ENCODE measurements at regions not wholly inside any gene's neighbourhood (a gene's known extent, or its start where the extent isn't known, plus 50 kb on each side); places are given as distances from the start of the nearest gene placed in this dataset.

DNA sequence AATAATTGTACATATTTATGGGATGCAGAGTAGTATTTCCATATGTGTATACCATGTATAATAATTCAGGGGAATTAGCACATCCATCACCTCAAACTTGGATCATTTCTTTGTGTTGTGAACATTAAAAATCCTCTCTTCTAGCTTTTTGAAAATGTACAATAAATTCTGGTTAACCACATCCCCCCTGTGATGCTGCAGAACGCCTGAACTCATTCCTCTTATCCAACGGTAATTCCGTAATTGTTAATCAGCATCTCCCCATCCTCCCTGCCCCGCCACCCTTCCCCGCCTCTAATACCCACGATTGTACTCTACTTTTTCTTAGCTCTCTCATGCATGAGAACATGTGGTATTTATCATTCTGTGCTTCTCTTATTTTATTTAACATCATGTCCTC is 127.7 kb upstream of the ANKRD55 start:
- no peak overlapping the region for H2AFZ ChIP-seq (ENCODE audit: insufficient read depth, low read depth, low read length, poor library complexity, severe bottlenecking)
- TF ChIP-seq, protein P1, sequence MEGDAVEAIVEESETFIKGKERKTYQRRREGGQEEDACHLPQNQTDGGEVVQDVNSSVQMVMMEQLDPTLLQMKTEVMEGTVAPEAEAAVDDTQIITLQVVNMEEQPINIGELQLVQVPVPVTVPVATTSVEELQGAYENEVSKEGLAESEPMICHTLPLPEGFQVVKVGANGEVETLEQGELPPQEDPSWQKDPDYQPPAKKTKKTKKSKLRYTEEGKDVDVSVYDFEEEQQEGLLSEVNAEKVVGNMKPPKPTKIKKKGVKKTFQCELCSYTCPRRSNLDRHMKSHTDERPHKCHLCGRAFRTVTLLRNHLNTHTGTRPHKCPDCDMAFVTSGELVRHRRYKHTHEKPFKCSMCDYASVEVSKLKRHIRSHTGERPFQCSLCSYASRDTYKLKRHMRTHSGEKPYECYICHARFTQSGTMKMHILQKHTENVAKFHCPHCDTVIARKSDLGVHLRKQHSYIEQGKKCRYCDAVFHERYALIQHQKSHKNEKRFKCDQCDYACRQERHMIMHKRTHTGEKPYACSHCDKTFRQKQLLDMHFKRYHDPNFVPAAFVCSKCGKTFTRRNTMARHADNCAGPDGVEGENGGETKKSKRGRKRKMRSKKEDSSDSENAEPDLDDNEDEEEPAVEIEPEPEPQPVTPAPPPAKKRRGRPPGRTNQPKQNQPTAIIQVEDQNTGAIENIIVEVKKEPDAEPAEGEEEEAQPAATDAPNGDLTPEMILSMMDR (IDR thresholded peaks at IDR 0.05) = no peak
- H3K4me1 ChIP-seq (ENCODE audit: control insufficient read depth in 1 of 2, insufficient read depth in 2 of 2, low read length in 2 of 2) = no peaks in the 10 kb centered on the region
- no peaks in the 10 kb centered on the region for H3K27me3 ChIP-seq (ENCODE audit: control insufficient read depth in 2 of 2, insufficient read depth in 2 of 2, low read length in 2 of 2)
- no peak overlapping the region for H3K9ac ChIP-seq (ENCODE audit: insufficient read depth, low read length, poor library complexity, severe bottlenecking)
- no peak overlapping the region for H3K27ac ChIP-seq (ENCODE audit: low read depth in 1 of 2, low read length in 2 of 2)
- peaks cover 4% of the 10 kb centered on the region for H3K4me1 Mint-ChIP-seq
- intact Hi-C loops (cut with micrococcal nuclease) = no loop called here
- H3K27ac Mint-ChIP-seq = no peak overlapping the region
- no peaks in the 10 kb centered on the region for H3K9me3 ChIP-seq (replicated peaks in 1 of 2; ENCODE audit: control insufficient read depth in 1 of 2, insufficient read depth in 1 of 2, low read length in 2 of 2)
- WGBS (ENCODE audit: insufficient coverage) = 10% methylated on average over 4 of the region's 6 CpGs
- H3K4me3 Mint-ChIP-seq = peak overlapping the region in 1 of 2 donors; percentile 41
- peaks cover 0 to 4% (median 2%) of the 10 kb centered on the region in 7 donors for H3K9me3 Mint-ChIP-seq
- no peak for DNase-seq
- H3K27me3 Mint-ChIP-seq (ENCODE audit: low read depth in 3 of 3) = peaks cover 0 to 11% (median 3%) of the 10 kb centered on the region in 3 donors
- no peaks in the 10 kb centered on the region for H3K36me3 ChIP-seq (replicated peaks in 1 of 2; ENCODE audit: control insufficient read depth in 1 of 2, insufficient read depth in 2 of 2, low read length in 2 of 2)
- H3K79me2 ChIP-seq (ENCODE audit: insufficient read depth, low read length) = no peaks in the 10 kb centered on the region
- H3K36me3 Mint-ChIP-seq = no peaks in the 10 kb centered on the region
- H4K20me1 ChIP-seq (ENCODE audit: insufficient read depth, low read length) = no peaks in the 10 kb centered on the region
- H3K4me3 ChIP-seq (replicated peaks in 1 of 3; ENCODE audit: low read depth in 2 of 3, low read length in 3 of 3) = no peak overlapping the region
- H3K4me2 ChIP-seq (replicated peaks; ENCODE audit: extremely low read depth, low read length, poor library complexity, severe bottlenecking) = no peak overlapping the region

DNA sequence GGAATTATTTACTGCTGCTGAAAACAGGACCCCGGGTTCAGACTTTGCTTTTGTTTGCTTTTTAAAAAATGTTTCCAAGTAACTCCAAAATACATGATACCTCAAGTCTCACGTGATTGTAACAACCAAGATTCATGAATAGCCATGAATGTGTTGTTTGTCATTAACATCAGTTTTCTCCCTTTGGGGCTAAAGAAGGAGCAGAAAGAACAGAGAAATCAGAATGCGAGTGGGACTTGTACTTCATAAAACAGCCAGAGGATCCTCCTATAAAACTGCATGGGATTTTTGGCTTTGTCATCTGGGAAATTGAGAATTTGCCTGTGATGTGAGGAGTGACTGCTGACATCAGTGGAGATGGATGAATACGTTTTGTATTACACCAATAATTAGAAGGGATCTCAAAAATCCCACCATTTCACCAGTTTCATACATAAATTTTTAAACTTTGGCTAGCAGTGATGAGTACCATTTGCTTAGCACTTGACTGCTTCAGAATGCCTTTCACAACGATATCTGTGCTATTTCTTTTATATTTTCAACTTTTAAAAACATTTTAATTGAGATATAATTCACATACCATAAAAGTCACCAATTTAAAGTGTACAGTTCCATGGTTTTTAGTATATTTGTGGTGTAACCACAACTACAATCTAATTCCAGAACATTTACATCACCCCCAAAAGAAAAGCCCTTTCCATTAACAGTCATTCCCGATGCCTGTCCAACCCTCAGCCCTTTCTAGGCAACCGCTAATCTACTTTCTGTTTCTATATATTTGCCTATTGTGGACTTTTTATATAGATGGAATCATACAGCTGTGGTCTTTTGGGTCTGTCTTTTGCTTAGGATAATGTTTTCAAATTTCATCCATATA is 126.9 kb upstream of the ANKRD55 start:
- H3K27me3 Mint-ChIP-seq (ENCODE audit: low read depth in 3 of 3) = peaks cover 0 to 11% (median 3%) of the 10 kb centered on the region in 3 donors
- intact Hi-C loops (cut with micrococcal nuclease) = no loop called here
- Histone ChIP-seq H3K79me2 (ENCODE audit: insufficient read depth, low read length) (no peaks in the 10 kb centered on the region), H3K27me3 (ENCODE audit: control insufficient read depth in 2 of 2, insufficient read depth in 2 of 2, low read length in 2 of 2) (no peaks in the 10 kb centered on the region), H4K20me1 (ENCODE audit: insufficient read depth, low read length) (no peaks in the 10 kb centered on the region), H3K4me2 (replicated peaks; ENCODE audit: extremely low read depth, low read length, poor library complexity, severe bottlenecking) (no peak overlapping the region), H3K9me3 (replicated peaks in 1 of 2; ENCODE audit: control insufficient read depth in 1 of 2, insufficient read depth in 1 of 2, low read length in 2 of 2) (no peaks in the 10 kb centered on the region), H3K4me3 (replicated peaks in 1 of 3; ENCODE audit: low read depth in 2 of 3, low read length in 3 of 3) (no peak overlapping the region), H3K9ac (ENCODE audit: insufficient read depth, low read length, poor library complexity, severe bottlenecking) (no peak overlapping the region), H2AFZ (ENCODE audit: insufficient read depth, low read depth, low read length, poor library complexity, severe bottlenecking) (no peak overlapping the region), H3K36me3 (replicated peaks in 1 of 2; ENCODE audit: control insufficient read depth in 1 of 2, insufficient read depth in 2 of 2, low read length in 2 of 2) (no peaks in the 10 kb centered on the region), H3K27ac (ENCODE audit: low read depth in 1 of 2, low read length in 2 of 2) (no peak overlapping the region), H3K4me1 (ENCODE audit: control insufficient read depth in 1 of 2, insufficient read depth in 2 of 2, low read length in 2 of 2) (no peaks in the 10 kb centered on the region)
- H3K27ac Mint-ChIP-seq = no peak overlapping the region
- no peaks in the 10 kb centered on the region for H3K36me3 Mint-ChIP-seq
- H3K4me1 Mint-ChIP-seq = peaks cover 4% of the 10 kb centered on the region
- H3K9me3 Mint-ChIP-seq = peaks cover 0 to 4% (median 2%) of the 10 kb centered on the region in 7 donors
- no CpG with 5 or more reads among the region's 7 CpGs for WGBS (ENCODE audit: insufficient coverage)
- no peak for DNase-seq
- H3K4me3 Mint-ChIP-seq = no peak overlapping the region
- TF ChIP-seq, protein P1 (IDR thresholded peaks at IDR 0.05) = no peak
